H9 (cell line): ENCODE measurements at regions not wholly inside any gene's neighbourhood (a gene's known extent, or its start where the extent isn't known, plus 50 kb on each side); places are given as distances from the start of the nearest gene placed in this dataset.
A peak's percentile ranks its signal among the peaks of the same experiment; 100 is the strongest.

Experiments used
- DNase-seq: peaks from one replicate; pipeline ENCODE4 v3.0.0-alpha.2; 2017
- H2AFZ ChIP-seq: one replicate; pipeline ENCODE4 v1.6.1; 2013; ENCODE audit warnings: mild to moderate bottlenecking, low read length, control low read depth, moderate library complexity
- H2AK5ac ChIP-seq: 2 replicates; pipeline ENCODE4 v1.6.1; 2013; ENCODE audit warnings: low read length, control low read depth, mixed read lengths; ENCODE audit not compliant: insufficient read length
- H2BK120ac ChIP-seq: one replicate; pipeline ENCODE4 v1.6.1; 2013; ENCODE audit warnings: low read depth, mild to moderate bottlenecking, low read length, control low read depth, inconsistent platforms; ENCODE audit not compliant: poor library complexity, severe bottlenecking
- H2BK12ac ChIP-seq: 2 replicates; pipeline ENCODE4 v1.6.1; 2013; ENCODE audit warnings: low read length, control low read depth, mixed read lengths, low read depth; ENCODE audit not compliant: insufficient read length
- H2BK15ac ChIP-seq: 2 replicates; pipeline ENCODE4 v1.6.1; 2013; ENCODE audit warnings: low read depth, low read length, control low read depth
- H2BK20ac ChIP-seq: one replicate; pipeline ENCODE4 v1.6.1; 2013; ENCODE audit warnings: low read depth, mild to moderate bottlenecking, low read length, control low read depth, inconsistent platforms; ENCODE audit not compliant: poor library complexity, severe bottlenecking
- H2BK5ac ChIP-seq: 2 replicates; pipeline ENCODE4 v1.6.1; 2013; ENCODE audit warnings: low read length, control low read depth, mixed read lengths; ENCODE audit not compliant: insufficient read length
- H3K14ac ChIP-seq: 2 replicates; pipeline ENCODE4 v1.6.1; 2013; ENCODE audit warnings: low read length, control low read depth; ENCODE audit not compliant: insufficient read depth
- H3K18ac ChIP-seq: 2 replicates; pipeline ENCODE4 v1.6.1; 2013; ENCODE audit warnings: low read depth, mild to moderate bottlenecking, mixed read lengths, low read length, control low read depth; ENCODE audit not compliant: insufficient read length
- H3K23ac ChIP-seq: 2 replicates; pipeline ENCODE4 v1.6.1; 2013; ENCODE audit warnings: low read length, control low read depth, mixed read lengths, low read depth; ENCODE audit not compliant: insufficient read length
- H3K23me2 ChIP-seq: 2 replicates; pipeline ENCODE4 v1.6.1; 2013; ENCODE audit warnings: low read depth, mild to moderate bottlenecking, mixed read lengths, low read length, control low read depth; ENCODE audit not compliant: insufficient read length, poor library complexity, severe bottlenecking
- H3K27ac ChIP-seq: 2 replicates; pipeline ENCODE4 v1.5.1; 2013; ENCODE audit warnings: low read length, control low read depth, mixed read lengths, low read depth; ENCODE audit not compliant: insufficient read length
- H3K27me3 ChIP-seq: 2 replicates; pipeline ENCODE4 v1.6.1; 2013; ENCODE audit warnings: low read length, control low read depth, inconsistent platforms; ENCODE audit not compliant: insufficient read depth
- H3K4ac ChIP-seq: 2 replicates; pipeline ENCODE4 v1.6.1; 2013; ENCODE audit warnings: low read depth, mild to moderate bottlenecking, control low read depth, inconsistent platforms, low read length, moderate library complexity
- H3K4me1 ChIP-seq: 2 replicates; pipeline ENCODE4 v1.6.1; 2013; ENCODE audit warnings: low read length, control low read depth, inconsistent platforms; ENCODE audit not compliant: insufficient read depth
- H3K4me2 ChIP-seq: 2 replicates; pipeline ENCODE4 v1.6.1; 2013; ENCODE audit warnings: low read length, control low read depth, mixed read lengths; ENCODE audit not compliant: insufficient read length, insufficient read depth
- H3K56ac ChIP-seq: 2 replicates; pipeline ENCODE4 v1.6.1; 2013; ENCODE audit warnings: low read depth, mild to moderate bottlenecking, mixed read lengths, low read length, control low read depth; ENCODE audit not compliant: insufficient read length
- H3K79me1 ChIP-seq: 2 replicates; pipeline ENCODE4 v1.6.1; 2013; ENCODE audit warnings: low read depth, mild to moderate bottlenecking, moderate library complexity, low read length, control low read depth, inconsistent platforms; ENCODE audit not compliant: insufficient read depth, poor library complexity, severe bottlenecking
- H3K79me2 ChIP-seq: 2 replicates; pipeline ENCODE4 v1.6.1; 2013; ENCODE audit warnings: low read length, control low read depth, inconsistent platforms; ENCODE audit not compliant: insufficient read depth
- H3K9ac ChIP-seq: 2 replicates; pipeline ENCODE4 v1.6.1; 2013; ENCODE audit warnings: low read length, control low read depth, mixed read lengths; ENCODE audit not compliant: insufficient read length; ENCODE audit errors: extremely low read depth
- H3K9me3 ChIP-seq: one replicate; pipeline ENCODE4 v1.6.1; 2013; ENCODE audit warnings: low read depth, low read length, inconsistent platforms; ENCODE audit not compliant: control insufficient read depth
- H3T11ph ChIP-seq: one replicate; pipeline ENCODE4 v1.6.1; 2013; ENCODE audit warnings: mild to moderate bottlenecking, low read length, control low read depth, inconsistent platforms
- H4K20me1 ChIP-seq: one replicate; pipeline ENCODE4 v1.6.1; 2013; ENCODE audit not compliant: control insufficient read depth, insufficient read length, insufficient read depth
- H4K5ac ChIP-seq: 2 replicates; pipeline ENCODE4 v1.6.1; 2013; ENCODE audit warnings: low read depth, mild to moderate bottlenecking, mixed read lengths, low read length, control low read depth; ENCODE audit not compliant: insufficient read length
- H4K8ac ChIP-seq: replicated peaks from 2 replicates; pipeline ENCODE4 v1.6.1; 2013; ENCODE audit warnings: low read length, control low read depth, mixed read lengths, low read depth; ENCODE audit not compliant: insufficient read length
- H4K91ac ChIP-seq: 2 replicates; pipeline ENCODE4 v1.6.1; 2013; ENCODE audit warnings: low read depth, mild to moderate bottlenecking, moderate library complexity, mixed read lengths, low read length, control low read depth; ENCODE audit not compliant: insufficient read length
- H3K27ac Mint-ChIP-seq, 3 experiments: 2 replicates in 2 of 3; 3 replicates in 1 of 3; pipeline ENCODE4 v1.8.0; 2020 to 2021; ENCODE audit warnings: mixed read lengths in 3 of 3, mild to moderate bottlenecking in 1 of 3, moderate library complexity in 1 of 3
- H3K27me3 Mint-ChIP-seq: 2 replicates; pipeline ENCODE4 v1.8.0; 2021; ENCODE audit warnings: low read depth, mild to moderate bottlenecking, moderate library complexity, mixed read lengths
- H3K36me3 Mint-ChIP-seq, 3 experiments: 2 replicates in 2 of 3; 3 replicates in 1 of 3; pipeline ENCODE4 v1.8.0; 2020 to 2021; ENCODE audit warnings: low read depth in 3 of 3, mixed read lengths in 3 of 3; ENCODE audit not compliant: insufficient read depth in 1 of 3
- H3K4me1 Mint-ChIP-seq, 2 experiments: 2 replicates each; pipeline ENCODE4 v1.8.0; 2020; ENCODE audit warnings: mixed read lengths in 2 of 2
- H3K4me3 Mint-ChIP-seq, 2 experiments: 2 replicates in 1 of 2; 3 replicates in 1 of 2; pipeline ENCODE4 v1.8.0; 2020 to 2021; ENCODE audit warnings: mild to moderate bottlenecking in 2 of 2, mixed read lengths in 2 of 2, moderate library complexity in 1 of 2
- H3K9me3 Mint-ChIP-seq, 2 experiments: 2 replicates in 1 of 2; 3 replicates in 1 of 2; pipeline ENCODE4 v1.8.0; 2020; ENCODE audit warnings: mild to moderate bottlenecking in 2 of 2, mixed read lengths in 2 of 2, moderate library complexity in 1 of 2
- CTCF ChIP-seq: fragments of 200-600 bp; sonication (generic); conservative IDR thresholded peaks from 3 replicates; pipeline ENCODE4 v1.8.0; 2021; ENCODE audit warnings: antibody characterized with exemption, mild to moderate bottlenecking
- WGBS: extraction: QIAGEN DNeasy Blood & Tissue Kit; methylation state at CpG from one replicate; pipeline ENCODE4 v1.1.7; 2013; ENCODE audit warnings: missing lambda C conversion rate, low lambda C conversion rate, mixed read lengths; ENCODE audit not compliant: insufficient read length; ENCODE audit errors: extremely low coverage; 5-methylcytosine and 5-hydroxymethylcytosine counted together

GRCh38 chrX:96181605-96182004, 503.0 kb upstream of the DIAPH2 start:
- no peaks in the 10 kb centered on the region for H3K23me2 ChIP-seq
- Mint-ChIP-seq H3K4me1 (peaks cover 36 to 44% of the 10 kb centered on the region in 2 experiments), H3K27me3 (no peaks in the 10 kb centered on the region), H3K27ac (peak overlapping the region in 2 of 3 experiments; percentile 89 to 93; a peak in 3 of 7 replicates), H3K36me3 (no peaks in the 10 kb centered on the region), H3K4me3 (no peak overlapping the region), H3K9me3 (no peaks in the 10 kb centered on the region; a peak in 1 of 5 replicates)
- H3K4ac ChIP-seq, result no peak overlapping the region
- no peak overlapping the region for H2BK5ac ChIP-seq
- H4K91ac ChIP-seq, result no peak overlapping the region
- H3K14ac ChIP-seq, result no peak overlapping the region
- H2BK120ac ChIP-seq, result no peak overlapping the region
- H2BK15ac ChIP-seq, result no peak overlapping the region
- H4K5ac ChIP-seq, result no peak overlapping the region
- WGBS, result no CpG with 5 or more reads among the region's 4 CpGs
- no peak overlapping the region for H2BK20ac ChIP-seq
- no peak for TF ChIP-seq CTCF
- H2AFZ ChIP-seq, result no peak overlapping the region
- no peaks in the 10 kb centered on the region for H3K79me1 ChIP-seq
- peak; percentile 27 for DNase-seq
- H2BK12ac ChIP-seq, result no peak overlapping the region
- no peak overlapping the region for H2AK5ac ChIP-seq
- H3K56ac ChIP-seq, result no peak overlapping the region
- no peak overlapping the region for H3K18ac ChIP-seq
- H3T11ph ChIP-seq, result no peak overlapping the region
- no peak overlapping the region for H4K8ac ChIP-seq
- no peaks in the 10 kb centered on the region for H3K79me2 ChIP-seq
- no peaks in the 10 kb centered on the region for H3K9me3 ChIP-seq
- H3K4me1 ChIP-seq, result peaks cover 2% of the 10 kb centered on the region; the same call in 1 of the 2 replicates
- H4K20me1 ChIP-seq, result no peaks in the 10 kb centered on the region
- H3K27ac ChIP-seq, result no peak overlapping the region
- no peak overlapping the region for H3K4me2 ChIP-seq
- no peak overlapping the region for H3K9ac ChIP-seq
- H3K23ac ChIP-seq, result no peak overlapping the region
- no peaks in the 10 kb centered on the region for H3K27me3 ChIP-seq
